GM12865 (cell line): ENCODE measurements at regions not wholly inside any gene's neighbourhood (a gene's known extent, or its start where the extent isn't known, plus 50 kb on each side); places are given as distances from the start of the nearest gene placed in this dataset.
"Not testable (repeated sequence)": the region's sequence is repeated elsewhere in the genome, so short reads cannot be mapped to it uniquely, and the experiment has no call there.

ENCODE experiments used
- DNase-seq: peaks from one replicate; pipeline ENCODE4 v3.0.0; 2010; ENCODE audit warnings: low read depth
- H3K4me3 ChIP-seq: 2 replicates; pipeline ENCODE4 v1.5.1; 2011; ENCODE audit warnings: mild to moderate bottlenecking, low read depth, low read length, control low read depth
- CTCF ChIP-seq: IDR thresholded peaks from 2 replicates; pipeline ENCODE4 v1.5.1; 2011; ENCODE audit warnings: low read length, control low read depth, low read depth, inconsistent platforms; ENCODE audit not compliant: insufficient read depth; ENCODE audit errors: missing control alignments

GRCh38 chr2:176421297-176422050, 152.2 kb downstream of the MTX2 start:
- H3K4me3 ChIP-seq = no peak overlapping the region
- DNase-seq = no peak
- TF ChIP-seq CTCF = no peak

GRCh38 chr2:176423819-176424218, 154.6 kb downstream of the MTX2 start:
- no peak for DNase-seq
- no peak overlapping the region for H3K4me3 ChIP-seq
- no peak for TF ChIP-seq CTCF

GRCh38 chr2:176424746-176425145, 155.5 kb downstream of the MTX2 start:
- no peak overlapping the region for H3K4me3 ChIP-seq
- TF ChIP-seq CTCF = no peak
- DNase-seq = no peak

GRCh38 chr2:176427549-176427948, 158.3 kb downstream of the MTX2 start:
- no peak overlapping the region for H3K4me3 ChIP-seq
- DNase-seq = no peak
- TF ChIP-seq CTCF = no peak

- DNase-seq = peak; percentile 29
- not testable (repeated sequence) for H3K4me3 ChIP-seq
These were observed 159.8 kb downstream of the MTX2 start for GRCh38 chr2:176428944-176429469.

GRCh38 chr2:176432434-176432833, 163.2 kb downstream of the MTX2 start:
- no peak for TF ChIP-seq CTCF
- no peak overlapping the region for H3K4me3 ChIP-seq
- DNase-seq = no peak

GRCh38 chr2:176435729-176436128, 166.5 kb downstream of the MTX2 start:
- DNase-seq = no peak
- TF ChIP-seq CTCF = no peak
- no peak overlapping the region for H3K4me3 ChIP-seq
